Gastroesophageal sphincter (tissue), 4 donors: ENCODE measurements at regions not wholly inside any gene's neighbourhood (a gene's known extent, or its start where the extent isn't known, plus 50 kb on each side); places are given as distances from the start of the nearest gene placed in this dataset.

ENCODE experiments used
- ATAC-seq: fragments of 150-250 bp; one replicate; pipeline ENCODE4 v1.9.1; 2016; ENCODE audit warnings: mild to moderate bottlenecking, moderate library complexity
- H3K27ac ChIP-seq, 4 donors: fragments of 200-600 bp; sonication (generic) in 3 of 4; 1 replicate in 3 of 4; 2 replicates in 1 of 4; pipeline ENCODE4 v1.5.1; 2016 to 2019
- H3K27me3 ChIP-seq: fragments of 200-600 bp; sonication (generic); one replicate; pipeline ENCODE4 v1.5.1; 2019
- H3K36me3 ChIP-seq, 2 donors: fragments of 200-600 bp; sonication (generic); one replicate each; pipeline ENCODE4 v1.5.1; 2019; ENCODE audit warnings: control low read depth in 1 of 2
- H3K4me1 ChIP-seq, 3 donors: fragments of 200-600 bp; sonication (generic); 1 replicate in 2 of 3; 2 replicates in 1 of 3; pipeline ENCODE4 v1.5.1; 2016 to 2019; ENCODE audit warnings: control low read depth in 2 of 3
- H3K4me3 ChIP-seq, 2 donors: fragments of 200-600 bp; sonication (generic); one replicate each; pipeline ENCODE4 v1.5.1; 2019; ENCODE audit warnings: mild to moderate bottlenecking in 1 of 2, moderate library complexity in 1 of 2
- H3K9me3 ChIP-seq, 3 donors: fragments of 200-600 bp; sonication (generic); one replicate each; pipeline ENCODE4 v1.5.1; 2017 to 2019; ENCODE audit warnings: control low read depth in 2 of 3
- CTCF ChIP-seq, 4 experiments: fragments of 200-600 bp in 2 of 4; fragments of 450-650 bp in 2 of 4; sonication (generic) in 1 of 4; IDR thresholded peaks; one replicate each; pipeline ENCODE4 v1.5.1; 2017 to 2019; ENCODE audit warnings: antibody characterized with exemption in 4 of 4, mild to moderate bottlenecking in 2 of 4, moderate library complexity in 2 of 4
- EP300 ChIP-seq: sonication (generic); formaldehyde crosslinking; IDR thresholded peaks from one replicate; pipeline ENCODE4 v1.6.1; 2017; ENCODE audit warnings: antibody characterized with exemption, mild to moderate bottlenecking
- POLR2A ChIP-seq, 2 donors: fragments of 450-650 bp; IDR thresholded peaks; one replicate each; pipeline ENCODE4 v1.6.1; 2017; ENCODE audit warnings: antibody characterized with exemption in 2 of 2, mild to moderate bottlenecking in 2 of 2, moderate library complexity in 1 of 2
- POLR2AphosphoS5 ChIP-seq: sonication (generic); formaldehyde crosslinking; IDR thresholded peaks from one replicate; pipeline ENCODE4 v1.6.1; 2017; ENCODE audit warnings: antibody characterized with exemption
- WGBS, 2 donors: methylation state at CpG; one replicate each; pipeline ENCODE4 v1.1.5; 2018; ENCODE audit warnings: low coverage in 1 of 2; 5-methylcytosine and 5-hydroxymethylcytosine counted together

GRCh38 chrX:22366166-22366702, 93.5 kb downstream of the CBLL2 start:
- no peaks in the 10 kb centered on the region for H3K36me3 ChIP-seq
- 100% methylated on average over 1 of the region's 1 CpG; no CpG with 5 or more reads in 1 of the 2 donors for WGBS, 2 donors
- no peak for ATAC-seq

GRCh38 chrX:22366906-22367305, 94.2 kb downstream of the CBLL2 start:
- H3K27me3 ChIP-seq = no peaks in the 10 kb centered on the region
- H3K36me3 ChIP-seq = no peaks in the 10 kb centered on the region
- H3K27ac ChIP-seq = no peak overlapping the region
- H3K4me3 ChIP-seq = no peak overlapping the region
- TF ChIP-seq POLR2A (IDR thresholded peaks at IDR 0.05) = no peak
- no peak for TF ChIP-seq POLR2AphosphoS5
- TF ChIP-seq EP300 = no peak
- TF ChIP-seq CTCF (IDR thresholded peaks at IDR 0.05) = no peak
- no peak for ATAC-seq
- H3K4me1 ChIP-seq = no peaks in the 10 kb centered on the region
- no peaks in the 10 kb centered on the region for H3K9me3 ChIP-seq
- 49 to 60% methylated on average over 4 of the region's 4 CpGs for WGBS, 2 donors

More at GRCh38 chrX:22366166-22366702, 93.5 kb downstream of the CBLL2 start:
- Histone ChIP-seq H3K27ac (no peak overlapping the region), H3K4me1 (no peaks in the 10 kb centered on the region), H3K9me3 (no peaks in the 10 kb centered on the region), H3K4me3 (no peak overlapping the region), H3K27me3 (no peaks in the 10 kb centered on the region)
- no peak for TF ChIP-seq POLR2A (IDR thresholded peaks at IDR 0.05)
- no peak for TF ChIP-seq EP300
- no peak for TF ChIP-seq POLR2AphosphoS5
- TF ChIP-seq CTCF (IDR thresholded peaks at IDR 0.05) = no peak

GRCh38 chrX:22373094-22373493, 100.4 kb downstream of the CBLL2 start:
- Histone ChIP-seq H3K27me3 (no peaks in the 10 kb centered on the region), H3K9me3 (no peaks in the 10 kb centered on the region), H3K27ac (no peak overlapping the region), H3K4me1 (no peaks in the 10 kb centered on the region), H3K4me3 (no peak overlapping the region), H3K36me3 (no peaks in the 10 kb centered on the region)
- TF ChIP-seq POLR2AphosphoS5 (no peak), CTCF (IDR thresholded peaks at IDR 0.05) (no peak), EP300 (no peak), POLR2A (IDR thresholded peaks at IDR 0.05) (no peak)
- 68% methylated on average over 2 of the region's 3 CpGs; no CpG with 5 or more reads in 1 of the 2 donors for WGBS, 2 donors
- ATAC-seq = no peak

- H3K27me3 ChIP-seq = no peaks in the 10 kb centered on the region
- no peaks in the 10 kb centered on the region for H3K4me1 ChIP-seq
- no peaks in the 10 kb centered on the region for H3K36me3 ChIP-seq
- H3K9me3 ChIP-seq = no peaks in the 10 kb centered on the region
- ATAC-seq = no peak
- WGBS, 2 donors = 33 to 80% methylated on average over 1 of the region's 1 CpG
- no peak overlapping the region for H3K27ac ChIP-seq
- no peak for TF ChIP-seq EP300
- no peak for TF ChIP-seq CTCF (IDR thresholded peaks at IDR 0.05)
- no peak for TF ChIP-seq POLR2AphosphoS5
- no peak overlapping the region for H3K4me3 ChIP-seq
Measured at GRCh38 chrX:22373766-22374165, 101.1 kb downstream of the CBLL2 start.

GRCh38 chrX:22376369-22376768, 103.7 kb downstream of the CBLL2 start:
- H3K4me1 ChIP-seq = no peaks in the 10 kb centered on the region
- H3K27ac ChIP-seq = no peak overlapping the region
- H3K36me3 ChIP-seq = no peaks in the 10 kb centered on the region
- no peak for ATAC-seq
- WGBS, 2 donors = 54 to 83% methylated on average over 2 of the region's 2 CpGs
- no peaks in the 10 kb centered on the region for H3K9me3 ChIP-seq
- no peak for TF ChIP-seq EP300
- TF ChIP-seq POLR2A (IDR thresholded peaks at IDR 0.05) = no peak
- TF ChIP-seq CTCF (IDR thresholded peaks at IDR 0.05) = no peak
- no peak for TF ChIP-seq POLR2AphosphoS5
- no peaks in the 10 kb centered on the region for H3K27me3 ChIP-seq
- H3K4me3 ChIP-seq = no peak overlapping the region
